ENCODE measurements at regions not wholly inside any gene's neighbourhood (a gene's known extent, or its start where the extent isn't known, plus 50 kb on each side); places are given as distances from the start of the nearest gene placed in this dataset.

DNA sequence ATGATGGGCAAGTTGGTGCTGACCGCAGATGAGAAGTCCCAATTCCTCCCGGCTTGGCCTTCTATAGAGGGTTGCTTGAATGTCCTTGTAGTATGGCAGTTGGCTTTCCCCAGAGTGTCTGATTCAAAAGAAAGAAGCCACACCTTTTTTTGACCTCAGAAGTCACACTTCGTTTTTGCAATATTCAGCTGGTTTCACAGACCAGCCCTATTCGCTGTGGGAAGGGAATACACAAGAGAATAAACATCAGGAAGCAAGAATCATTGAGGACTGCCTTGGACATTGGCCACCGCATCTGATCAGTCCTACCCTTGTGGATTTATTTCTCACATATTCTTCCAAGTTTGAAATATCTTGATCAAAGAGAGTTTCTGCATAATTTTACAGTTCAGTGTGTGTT, 228.6 kb upstream of the SUCLG2 start:
- no peak for DNase-seq (ENCODE audit: extremely low read depth, low read depth)
- no peak overlapping the region for H3K4me3 ChIP-seq (replicated peaks; ENCODE audit: low read depth, low read length)
- no peak for TF ChIP-seq CTCF (IDR thresholded peaks at IDR 0.05; ENCODE audit: low read depth, low read length, missing control alignments)

DNA sequence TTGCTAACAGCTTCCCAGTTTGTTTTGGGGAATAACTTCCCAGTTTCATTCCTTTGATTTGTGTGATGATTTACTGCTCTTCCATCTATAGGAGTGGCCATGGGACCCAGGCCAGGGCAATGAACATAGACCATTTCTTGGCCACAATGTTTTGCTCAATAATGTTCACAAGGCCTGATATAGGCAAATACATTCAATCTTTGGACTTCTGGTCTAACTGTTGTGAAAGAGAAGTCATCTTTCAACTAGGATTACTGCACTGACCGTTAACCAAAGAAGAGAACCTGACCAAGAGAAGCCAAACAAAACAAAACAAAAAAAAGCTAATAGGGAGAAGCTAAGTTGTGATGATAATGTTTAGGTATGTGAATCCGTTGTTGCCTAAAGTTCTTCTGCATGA, 221.8 kb upstream of the SUCLG2 start:
- TF ChIP-seq CTCF (IDR thresholded peaks at IDR 0.05; ENCODE audit: low read depth, low read length, missing control alignments): no peak
- no peak overlapping the region for H3K4me3 ChIP-seq (replicated peaks; ENCODE audit: low read depth, low read length)
- DNase-seq (ENCODE audit: extremely low read depth, low read depth): no peak

DNA sequence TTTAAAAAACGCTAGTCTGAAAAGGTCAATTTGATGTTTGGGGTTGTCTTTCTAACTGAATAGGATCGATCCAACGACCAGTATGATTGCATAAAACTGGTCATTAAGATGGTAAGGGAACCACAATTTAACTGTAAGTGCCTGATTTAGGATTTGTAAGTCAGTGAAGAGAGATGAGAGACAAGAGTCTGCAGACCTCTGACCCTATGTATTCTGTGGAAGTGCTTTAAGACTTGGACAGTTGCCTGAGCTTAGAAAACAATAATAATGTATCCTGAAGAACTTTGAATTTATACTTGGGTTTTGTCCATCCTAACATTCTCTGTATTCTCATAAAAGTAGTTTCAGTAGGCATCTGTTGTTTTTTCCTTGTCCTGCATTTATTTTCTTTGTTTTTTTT, 221.4 kb upstream of the SUCLG2 start:
- no peak for TF ChIP-seq CTCF (IDR thresholded peaks at IDR 0.05; ENCODE audit: low read depth, low read length, missing control alignments)

GRCh38 chr3:67875338-67875737, 220.9 kb upstream of the SUCLG2 start:
- no peak for TF ChIP-seq CTCF (IDR thresholded peaks at IDR 0.05; ENCODE audit: low read depth, low read length, missing control alignments)
- no peak overlapping the region for H3K4me3 ChIP-seq (replicated peaks; ENCODE audit: low read depth, low read length)
- DNase-seq (ENCODE audit: extremely low read depth, low read depth): no peak

More for the DNA sequence above, 221.4 kb upstream of the SUCLG2 start:
- H3K4me3 ChIP-seq (replicated peaks; ENCODE audit: low read depth, low read length): no peak overlapping the region
- no peak for DNase-seq (ENCODE audit: extremely low read depth, low read depth)

- no peak for TF ChIP-seq CTCF (IDR thresholded peaks at IDR 0.05; ENCODE audit: low read depth, low read length, missing control alignments)
- H3K4me3 ChIP-seq (replicated peaks; ENCODE audit: low read depth, low read length): no peak overlapping the region
- no peak for DNase-seq (ENCODE audit: extremely low read depth, low read depth)
Observed at GRCh38 chr3:67870477-67870876, 216.1 kb upstream of the SUCLG2 start.

- no peak for TF ChIP-seq CTCF (IDR thresholded peaks at IDR 0.05; ENCODE audit: low read depth, low read length, missing control alignments)
- DNase-seq (ENCODE audit: extremely low read depth, low read depth): no peak
Observed at GRCh38 chr3:67866571-67866970, 212.2 kb upstream of the SUCLG2 start.

DNA sequence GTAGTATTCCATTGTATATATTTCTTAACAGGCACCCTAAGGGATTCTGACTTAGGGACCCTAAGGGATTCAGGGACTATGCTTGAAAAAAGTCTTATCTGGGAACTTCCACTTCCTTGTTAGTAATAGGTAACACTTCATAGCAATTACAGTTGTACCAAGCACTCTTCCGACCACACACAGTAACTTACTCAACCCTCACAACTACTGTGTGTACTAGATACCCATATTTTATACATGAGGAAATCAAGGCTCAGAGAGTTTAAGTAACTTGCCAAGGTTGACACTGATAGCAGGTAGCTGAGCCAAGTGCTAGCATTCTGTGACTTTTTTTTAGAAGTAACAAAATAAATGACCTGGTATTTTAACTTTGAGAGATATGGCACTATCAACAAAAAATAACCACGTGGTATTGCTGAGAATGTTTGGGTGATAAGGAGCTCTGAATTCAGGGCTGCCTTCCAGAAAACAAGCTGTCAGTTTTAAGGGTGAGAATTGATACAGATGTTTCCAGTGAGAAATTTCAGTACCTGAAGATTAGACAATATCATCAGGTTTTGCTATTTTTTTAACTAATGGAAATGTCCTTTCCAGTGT, 210.3 kb upstream of the SUCLG2 start:
- no peak for DNase-seq (ENCODE audit: extremely low read depth, low read depth)
- TF ChIP-seq CTCF (IDR thresholded peaks at IDR 0.05; ENCODE audit: low read depth, low read length, missing control alignments): no peak
- no peak overlapping the region for H3K4me3 ChIP-seq (replicated peaks; ENCODE audit: low read depth, low read length)

More at GRCh38 chr3:67866571-67866970, 212.2 kb upstream of the SUCLG2 start:
- no peak overlapping the region for H3K4me3 ChIP-seq (replicated peaks; ENCODE audit: low read depth, low read length)

Data from HFF-Myc (cell line).